ENCODE measurements at regions not wholly inside any gene's neighbourhood (a gene's known extent, or its start where the extent isn't known, plus 50 kb on each side); places are given as distances from the start of the nearest gene placed in this dataset.
"Not testable (repeated sequence)": the region's sequence is repeated elsewhere in the genome, so short reads cannot be mapped to it uniquely, and the experiment has no call there.

- no peak for DNase-seq (ENCODE audit: extremely low spot score, unreplicated experiment)
- Mint-ChIP-seq H3K4me3 (no peak overlapping the region), H3K27ac (no peak overlapping the region), H3K27me3 (no peaks in the 10 kb centered on the region), H3K36me3 (no peaks in the 10 kb centered on the region), H3K4me1 (ENCODE audit: unreplicated experiment) (peaks cover 15% of the 10 kb centered on the region), H3K9me3 (peaks cover 5% of the 10 kb centered on the region)
- no peak for TF ChIP-seq CTCF (conservative IDR thresholded peaks at IDR 0.05)
Measured at GRCh38 chr4:184335520-184335919, 117.8 kb upstream of the ENPP6 start.

- not testable (repeated sequence) for DNase-seq (ENCODE audit: extremely low spot score, unreplicated experiment); H3K36me3 Mint-ChIP-seq; H3K27ac Mint-ChIP-seq; H3K4me3 Mint-ChIP-seq; H3K27me3 Mint-ChIP-seq; H3K9me3 Mint-ChIP-seq
- peaks cover 23% of the 10 kb centered on the region for H3K4me1 Mint-ChIP-seq (ENCODE audit: unreplicated experiment)
Measured at GRCh38 chr4:184333446-184333845, 115.8 kb upstream of the ENPP6 start.

- no peak for DNase-seq (ENCODE audit: extremely low spot score, unreplicated experiment)
- Mint-ChIP-seq H3K36me3 (no peaks in the 10 kb centered on the region), H3K27ac (peak overlapping the region; percentile 89), H3K4me3 (peak overlapping the region; percentile 14), H3K27me3 (no peaks in the 10 kb centered on the region), H3K9me3 (peaks cover 5% of the 10 kb centered on the region), H3K4me1 (ENCODE audit: unreplicated experiment) (peaks cover 31% of the 10 kb centered on the region)
- TF ChIP-seq CTCF (conservative IDR thresholded peaks at IDR 0.05): no peak
Measured at GRCh38 chr4:184331268-184331995, 113.8 kb upstream of the ENPP6 start.

GRCh38 chr4:184330517-184331094, 112.9 kb upstream of the ENPP6 start:
- DNase-seq (ENCODE audit: extremely low spot score, unreplicated experiment): not testable (repeated sequence)

GRCh38 chr4:184329659-184330400, 112.2 kb upstream of the ENPP6 start:
- no peak for TF ChIP-seq CTCF (conservative IDR thresholded peaks at IDR 0.05)
- H3K27ac Mint-ChIP-seq: peak overlapping the region; percentile 70
- H3K9me3 Mint-ChIP-seq: peaks cover 5% of the 10 kb centered on the region

More at GRCh38 chr4:184330517-184331094, 112.9 kb upstream of the ENPP6 start:
- not testable (repeated sequence) for H3K27me3 Mint-ChIP-seq, H3K36me3 Mint-ChIP-seq, H3K9me3 Mint-ChIP-seq
- Mint-ChIP-seq H3K4me3 (peak overlapping the region; percentile 14), H3K27ac (peak overlapping the region; percentile 89), H3K4me1 (ENCODE audit: unreplicated experiment) (peaks cover 31% of the 10 kb centered on the region)

GRCh38 chr4:184329235-184329634, 111.6 kb upstream of the ENPP6 start:
- Mint-ChIP-seq H3K27me3 (no peaks in the 10 kb centered on the region), H3K4me3 (no peak overlapping the region), H3K9me3 (peaks cover 5% of the 10 kb centered on the region), H3K27ac (peak overlapping the region; percentile 70), H3K36me3 (no peaks in the 10 kb centered on the region), H3K4me1 (ENCODE audit: unreplicated experiment) (peaks cover 31% of the 10 kb centered on the region)
- TF ChIP-seq CTCF (conservative IDR thresholded peaks at IDR 0.05): no peak
- DNase-seq (ENCODE audit: extremely low spot score, unreplicated experiment): no peak

More at GRCh38 chr4:184329659-184330400, 112.2 kb upstream of the ENPP6 start:
- DNase-seq (ENCODE audit: extremely low spot score, unreplicated experiment): no peak
- Mint-ChIP-seq H3K27me3 (no peaks in the 10 kb centered on the region), H3K4me3 (no peak overlapping the region), H3K36me3 (no peaks in the 10 kb centered on the region), H3K4me1 (ENCODE audit: unreplicated experiment) (peaks cover 31% of the 10 kb centered on the region)

Measured in type B pancreatic cell (in vitro differentiated cells).